HG03196 (cell line): ENCODE measurements at regions not wholly inside any gene's neighbourhood (a gene's known extent, or its start where the extent isn't known, plus 50 kb on each side); places are given as distances from the start of the nearest gene placed in this dataset.

Source experiments
- ATAC-seq: cut with Tn5 transposase; IDR thresholded peaks from one replicate; pipeline ENCODE4 v1.9.1; 2021; ENCODE audit not compliant: unreplicated experiment

DNA sequence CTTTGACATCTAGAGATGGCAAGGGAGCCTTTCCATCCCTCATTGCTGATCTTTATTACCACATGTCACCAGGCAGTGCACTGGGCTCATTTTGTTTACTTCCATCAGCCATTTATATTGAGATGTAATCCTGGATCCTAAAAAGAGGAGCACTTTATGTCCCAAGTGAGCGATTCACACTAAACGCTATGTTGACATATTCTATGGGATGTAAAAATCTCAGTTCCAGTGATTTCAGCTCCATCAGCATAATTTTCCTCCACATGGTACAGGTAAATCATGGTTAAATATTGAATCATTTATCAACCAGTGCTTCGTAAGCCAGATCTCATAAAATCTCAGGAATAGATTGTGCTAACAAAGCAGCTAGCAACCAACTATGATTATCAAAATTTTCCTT is 634.8 kb upstream of the PLXNA2 start:
- ATAC-seq: no peak

DNA sequence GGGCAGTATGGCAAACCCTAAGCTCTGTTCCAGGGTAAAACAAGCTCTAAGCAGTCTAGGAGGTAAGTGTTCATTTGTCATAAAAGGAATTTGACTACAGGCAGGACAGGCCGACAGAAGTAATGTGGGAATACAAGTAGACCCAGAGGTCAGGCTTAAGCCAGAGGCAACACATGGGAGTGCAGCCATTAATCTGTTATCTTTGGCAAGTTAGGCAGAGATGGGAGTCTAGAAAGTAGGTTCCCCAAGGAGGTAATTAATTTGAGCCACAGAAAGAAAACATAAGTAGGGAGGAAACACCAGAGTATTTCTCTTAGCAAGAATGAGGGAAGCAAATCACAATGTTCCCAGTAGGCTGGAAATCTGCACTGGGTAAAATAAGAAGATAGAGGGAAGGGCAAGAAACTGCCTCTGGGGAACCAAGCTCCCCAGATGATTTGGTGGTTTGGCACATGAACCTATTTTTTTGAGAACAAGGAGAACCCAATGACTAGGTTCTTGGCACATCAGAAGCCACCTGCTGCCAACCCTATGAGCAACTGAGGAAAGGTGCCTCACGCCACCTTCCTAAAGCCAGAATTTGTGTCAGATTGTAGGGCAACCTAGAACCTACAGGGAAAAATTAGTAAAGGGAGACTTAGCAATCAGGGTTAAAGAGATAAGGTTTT is 636.4 kb upstream of the PLXNA2 start:
- no peak for ATAC-seq

DNA sequence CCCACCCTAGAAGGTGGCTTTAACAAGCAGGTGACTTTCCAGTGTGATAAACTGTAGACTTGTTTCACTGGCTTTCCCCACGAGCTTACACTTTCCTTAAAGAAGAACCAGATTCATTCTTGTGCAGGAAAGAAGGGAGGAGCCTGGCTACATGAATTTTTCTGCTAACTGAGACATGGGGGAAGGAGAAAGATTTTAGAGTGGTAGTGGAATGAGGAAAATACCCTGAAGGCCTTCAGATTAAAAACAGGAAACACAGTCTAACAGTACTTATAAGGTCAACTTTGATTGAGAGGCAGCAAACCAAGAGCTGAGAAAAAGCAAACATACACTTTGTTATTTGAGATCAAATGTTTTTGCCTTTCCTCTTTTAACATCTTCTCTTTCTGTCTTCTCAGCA is 640.9 kb upstream of the PLXNA2 start:
- ATAC-seq: no peak

DNA sequence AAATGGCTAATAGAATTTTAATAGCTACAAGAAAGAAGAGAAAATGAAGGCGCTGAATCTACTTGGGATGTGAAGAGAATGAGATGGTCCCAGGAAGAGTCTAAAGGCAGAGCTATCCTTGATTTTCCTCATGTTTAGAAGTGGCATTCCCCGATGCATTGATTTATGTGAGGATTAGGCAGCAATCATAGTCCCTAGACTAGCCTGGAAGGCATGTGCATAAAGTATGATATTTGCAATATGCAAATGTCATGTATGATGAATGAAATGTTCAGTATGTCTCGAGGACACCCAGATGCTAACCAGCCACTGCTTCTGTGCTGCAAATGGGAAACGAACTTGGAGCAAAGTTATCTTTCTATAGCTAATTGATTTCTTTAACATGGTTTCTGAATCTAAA is 641.5 kb upstream of the PLXNA2 start:
- no peak for ATAC-seq

DNA sequence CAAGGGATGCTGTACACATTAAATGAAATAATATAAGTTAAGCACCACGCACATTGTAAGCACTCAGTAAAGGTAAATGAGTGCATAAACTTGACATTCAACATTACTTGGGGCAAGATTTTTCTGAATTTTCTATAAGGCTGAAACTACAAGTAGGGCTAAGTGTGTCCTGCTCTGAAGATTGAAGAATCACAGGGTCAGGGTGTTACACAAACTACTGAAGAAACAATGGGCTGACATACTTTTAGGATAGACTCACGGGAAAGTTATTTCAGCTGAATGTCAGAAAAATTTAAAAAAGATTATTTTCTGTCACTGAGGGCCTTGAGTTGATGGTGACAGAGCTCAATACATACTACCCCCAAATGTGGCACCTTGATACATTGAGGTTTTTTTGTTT is 644.2 kb upstream of the PLXNA2 start:
- ATAC-seq: no peak

DNA sequence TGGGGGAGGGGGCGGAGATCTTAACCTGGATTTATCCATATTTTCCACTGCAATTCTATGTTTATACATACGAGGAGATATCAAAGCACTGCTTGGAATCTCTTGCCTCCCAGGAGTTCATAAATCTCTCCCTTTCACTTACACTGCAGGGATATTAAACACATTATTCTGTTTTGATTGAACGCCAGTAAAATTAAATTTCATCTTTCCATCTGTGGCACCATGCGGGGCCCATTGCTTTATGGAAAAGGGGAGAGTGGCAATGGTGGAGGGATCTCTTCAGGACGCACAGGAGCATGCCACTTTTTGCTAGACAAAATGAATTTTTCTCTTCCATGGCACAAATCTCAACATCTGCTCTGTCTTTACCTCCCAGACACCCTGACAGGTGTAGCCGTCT is 648.0 kb upstream of the PLXNA2 start:
- ATAC-seq: no peak

DNA sequence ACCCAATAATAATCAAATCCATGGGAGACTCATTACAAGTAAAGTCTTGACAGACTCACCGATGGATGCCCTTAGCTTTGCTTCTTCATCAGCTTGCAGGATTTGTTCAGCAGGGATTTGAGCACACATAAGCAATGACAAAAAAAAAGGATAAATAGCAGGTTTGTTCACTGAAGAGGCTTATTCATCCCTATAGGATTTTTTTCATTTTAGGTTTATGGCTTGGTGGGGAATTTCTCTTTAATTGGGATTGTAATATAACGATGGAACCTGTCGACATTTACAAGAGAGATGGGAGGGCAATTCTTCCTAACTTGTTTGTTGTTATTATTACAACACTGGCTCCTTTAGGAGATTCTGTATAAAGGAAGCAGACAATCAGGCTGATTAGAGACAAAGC is 649.1 kb upstream of the PLXNA2 start:
- ATAC-seq: no peak

DNA sequence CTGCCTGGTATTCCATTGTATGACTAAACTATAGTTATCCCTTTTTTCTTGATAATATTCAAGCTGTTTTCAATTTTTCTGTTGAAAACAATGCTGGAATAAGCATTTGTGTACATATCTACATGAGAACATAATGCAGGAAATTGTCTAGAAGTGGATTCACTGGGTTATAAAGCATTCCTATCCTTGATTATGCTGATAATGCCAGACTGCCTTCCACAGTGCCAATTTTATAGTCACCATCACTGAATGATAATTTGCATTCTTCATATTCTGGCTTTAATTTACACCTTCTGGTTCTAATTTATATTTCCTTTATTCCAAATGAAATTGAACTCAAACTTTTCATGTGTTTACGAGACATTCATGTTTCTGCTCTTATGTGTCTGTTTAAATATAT is 651.0 kb upstream of the PLXNA2 start:
- no peak for ATAC-seq

DNA sequence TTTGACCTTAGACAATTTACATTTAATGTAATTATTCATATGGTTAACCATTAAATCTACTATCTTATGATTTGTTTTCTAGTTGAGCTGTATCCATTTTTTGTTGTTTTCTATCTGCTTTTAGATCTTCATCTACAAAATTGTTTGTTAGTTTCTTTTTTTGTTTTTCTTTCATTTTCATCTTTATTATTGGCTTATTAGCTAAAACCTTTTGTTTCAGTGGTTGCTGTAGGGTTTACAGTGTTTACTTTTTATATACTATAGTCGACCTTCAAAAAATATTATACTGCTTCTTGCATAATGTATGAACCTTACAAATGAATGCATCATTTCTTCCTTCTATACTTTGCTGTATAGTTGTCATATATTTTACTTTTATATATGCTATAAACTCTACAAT is 651.6 kb upstream of the PLXNA2 start:
- no peak for ATAC-seq

DNA sequence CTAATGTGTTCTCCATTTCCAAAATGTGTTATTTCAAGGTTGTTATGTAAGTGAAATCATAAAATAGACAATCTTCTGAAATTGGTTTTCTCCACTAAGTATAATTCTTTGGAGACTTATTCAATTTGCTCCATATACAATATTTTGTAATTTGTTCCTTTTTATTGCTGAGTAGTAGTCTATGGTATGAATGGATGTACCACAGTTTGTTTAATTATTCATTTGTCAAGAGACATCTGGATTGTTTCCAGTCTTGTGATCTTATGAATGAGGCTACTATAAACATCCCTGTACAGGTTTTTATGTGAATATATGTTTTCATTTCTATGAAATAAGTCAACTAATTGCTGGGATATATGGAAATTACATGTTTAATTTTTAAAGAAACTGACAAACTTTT is 652.6 kb upstream of the PLXNA2 start:
- ATAC-seq: no peak

DNA sequence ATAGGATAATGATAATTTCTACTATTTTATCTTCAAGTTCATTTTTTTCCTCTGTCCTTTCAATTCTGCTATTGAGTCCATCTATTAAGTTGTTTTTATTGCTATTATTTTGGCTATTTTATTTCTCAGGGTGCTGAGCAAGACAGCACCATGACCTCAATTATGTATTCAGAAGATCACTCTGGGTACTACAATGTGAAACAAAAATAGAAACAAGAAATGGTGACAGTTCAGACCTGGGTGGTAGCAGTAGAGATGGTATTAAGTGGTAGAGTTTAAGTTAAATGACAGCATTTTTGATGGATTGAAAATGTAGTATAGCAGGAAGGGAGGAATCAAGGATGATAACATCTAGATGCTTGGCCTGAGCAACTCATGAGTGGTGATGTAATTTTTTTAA is 655.3 kb upstream of the PLXNA2 start:
- no peak for ATAC-seq

DNA sequence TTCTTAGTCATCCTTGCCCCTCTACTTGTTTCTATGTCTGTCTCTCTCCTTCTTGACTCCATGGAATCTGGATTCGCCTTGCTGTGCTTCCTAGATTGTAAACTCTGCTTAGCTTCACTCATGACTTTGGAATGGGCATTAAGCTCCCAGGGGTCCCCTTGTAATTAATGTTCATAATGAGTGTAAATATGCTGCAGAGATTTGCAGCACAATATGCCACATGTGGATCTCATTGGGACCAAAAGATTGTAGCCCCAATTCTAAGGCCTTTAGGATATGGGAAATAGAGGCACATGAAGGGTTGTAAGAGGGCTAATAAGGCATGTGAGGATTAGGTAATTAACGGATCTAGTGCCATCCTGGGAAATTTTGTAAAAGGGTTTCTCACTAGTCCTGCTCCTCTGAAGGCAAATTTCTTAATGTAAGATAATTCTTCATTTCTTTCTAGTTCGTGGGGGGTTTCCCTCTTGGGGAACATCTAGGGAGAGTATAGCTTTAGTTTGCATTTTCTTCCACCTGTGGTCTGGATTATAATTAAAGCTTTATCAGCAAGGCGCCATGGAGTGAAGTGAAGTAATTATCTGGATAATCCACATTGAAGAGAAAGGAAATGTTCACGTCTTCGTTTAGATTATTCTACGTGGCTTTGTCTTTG is 659.2 kb upstream of the PLXNA2 start:
- ATAC-seq: no peak

DNA sequence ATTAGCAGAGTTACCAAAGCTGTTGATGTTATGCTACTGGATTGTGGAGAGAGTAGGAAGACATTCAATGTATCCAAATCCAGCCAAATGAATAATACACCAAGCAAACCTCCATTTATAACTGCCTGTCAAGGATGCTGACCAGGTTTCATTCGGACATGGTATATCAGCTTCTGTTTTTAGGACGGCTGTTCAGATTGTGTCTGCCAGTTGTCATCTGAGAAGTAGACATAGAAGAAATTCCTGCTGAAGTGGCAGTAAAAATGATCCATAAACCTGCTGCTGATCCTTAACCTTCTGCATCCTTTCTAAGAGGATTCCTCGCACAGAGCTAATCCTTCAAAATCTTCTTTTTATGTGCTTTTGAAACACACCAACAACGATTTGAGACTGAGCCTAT is 663.6 kb upstream of the PLXNA2 start:
- no peak for ATAC-seq

DNA sequence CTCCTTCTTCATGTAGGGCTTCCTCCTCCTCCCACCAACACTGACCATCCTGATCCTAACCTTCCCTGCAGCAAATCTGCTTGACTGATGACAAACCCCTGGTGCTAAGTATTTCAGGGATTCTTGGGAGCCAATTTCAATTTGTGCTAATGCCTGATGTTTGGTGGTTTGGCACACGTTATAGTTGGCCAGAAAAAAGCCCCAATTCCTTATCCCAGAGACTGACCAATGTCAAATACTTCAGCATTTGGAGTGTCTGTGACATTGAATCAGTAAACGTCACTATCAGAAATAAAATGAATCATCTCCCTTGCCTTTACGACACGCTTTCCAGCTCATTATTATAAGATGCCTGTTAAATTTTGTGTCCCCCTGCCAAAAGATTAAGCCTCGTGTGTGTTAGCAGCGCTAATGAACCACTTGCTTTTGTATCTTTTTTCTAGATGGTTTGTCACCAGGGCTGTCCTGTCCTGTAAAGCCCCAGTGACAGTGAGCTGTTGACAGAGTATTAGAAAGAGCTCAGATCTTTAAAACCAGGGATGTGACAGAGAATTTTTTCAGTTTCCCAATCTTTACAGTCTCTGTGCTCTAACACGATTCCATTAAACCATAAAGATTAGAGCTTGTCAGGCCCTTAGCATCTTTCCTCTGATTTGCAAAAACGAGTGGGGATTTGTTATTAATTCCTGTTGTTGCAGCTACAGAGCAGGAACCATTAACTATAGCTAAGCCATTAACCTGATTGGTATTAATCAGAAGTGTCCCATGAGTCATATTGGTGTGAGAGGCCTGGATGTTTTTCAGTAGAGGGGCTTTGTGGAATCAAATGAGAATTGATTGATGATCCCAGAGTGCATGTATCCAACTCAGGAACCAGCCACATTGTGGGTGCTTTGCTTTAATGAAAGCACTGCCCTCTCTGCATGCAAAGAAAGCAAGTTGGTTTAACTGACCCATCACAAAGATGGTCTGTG is 665.1 kb upstream of the PLXNA2 start:
- no peak for ATAC-seq

DNA sequence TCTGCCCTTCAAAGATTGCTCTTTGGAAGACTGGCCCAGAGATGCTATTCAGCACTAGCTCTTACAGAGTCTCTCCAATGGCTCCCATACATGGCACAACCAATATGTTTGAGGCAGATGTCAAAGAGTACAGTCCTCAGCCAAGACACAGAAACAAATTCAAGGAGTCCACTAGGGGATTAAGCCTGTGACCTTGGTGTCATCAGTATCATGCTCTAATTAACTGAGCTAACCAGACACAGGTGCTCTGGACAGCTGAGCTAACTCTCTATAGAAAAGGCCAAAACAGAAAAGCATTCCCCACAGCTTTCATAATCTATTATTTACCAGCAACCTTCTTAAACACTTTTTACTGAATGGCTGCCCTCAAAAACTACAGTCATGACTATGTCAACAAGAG is 666.0 kb upstream of the PLXNA2 start:
- ATAC-seq: no peak

DNA sequence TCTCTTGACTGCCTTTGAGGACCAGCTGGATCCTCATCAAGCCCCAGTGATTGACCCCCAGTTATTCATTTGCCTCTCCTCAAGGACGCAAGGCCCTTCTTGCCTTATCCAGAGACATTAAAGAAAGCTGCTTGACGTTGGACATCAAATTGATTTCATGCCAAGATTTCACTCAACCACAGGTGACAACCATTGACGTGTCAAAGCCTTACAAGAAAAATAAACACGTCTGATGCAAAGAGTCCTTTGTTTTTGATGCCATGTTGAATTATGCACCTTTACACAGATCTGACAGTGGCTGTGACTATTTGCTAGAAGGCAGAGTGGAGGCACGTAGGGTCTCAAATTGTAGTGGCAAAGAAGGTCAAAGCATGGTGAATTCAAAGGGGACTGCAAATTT is 666.2 kb upstream of the CAMK1G start:
- ATAC-seq: no peak

DNA sequence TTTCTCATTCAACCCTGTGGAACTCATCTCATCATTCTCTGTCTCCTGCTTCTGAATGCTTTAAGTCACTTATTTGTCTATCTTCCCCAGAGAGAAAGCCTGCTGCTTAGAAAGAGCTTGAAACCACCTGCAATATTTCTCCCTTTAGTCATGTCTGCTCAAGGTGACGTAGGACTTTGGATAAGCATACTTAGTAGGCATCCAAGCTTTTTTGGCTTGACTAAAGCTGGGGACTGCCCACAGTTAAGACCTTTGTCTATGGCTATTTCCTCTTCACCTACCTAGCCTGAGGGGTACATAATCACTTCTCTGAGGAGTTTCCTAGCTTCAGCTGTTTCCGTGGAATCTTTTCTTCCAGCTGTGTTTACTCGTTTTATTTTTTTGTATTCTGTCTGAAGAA is 665.8 kb upstream of the CAMK1G start:
- ATAC-seq: no peak

DNA sequence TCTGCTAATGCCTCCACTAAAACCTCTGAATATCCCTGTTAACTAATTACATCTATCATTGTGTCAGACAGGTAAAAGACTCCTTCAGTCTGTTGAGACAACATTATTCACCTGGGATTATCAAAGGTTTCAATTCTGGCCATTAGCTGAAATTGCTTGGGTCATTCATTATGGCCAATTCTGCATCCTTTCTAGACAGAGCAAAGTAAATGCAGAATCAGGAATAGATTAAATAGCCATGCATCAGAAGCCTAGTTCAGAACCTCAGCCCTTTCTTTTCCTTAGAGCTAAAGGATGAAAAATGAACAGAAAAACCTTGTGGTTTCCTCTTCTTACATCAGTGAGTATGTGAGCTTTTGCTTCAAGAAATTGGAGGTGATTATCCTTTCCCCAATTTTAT is 665.4 kb upstream of the CAMK1G start:
- ATAC-seq: no peak

DNA sequence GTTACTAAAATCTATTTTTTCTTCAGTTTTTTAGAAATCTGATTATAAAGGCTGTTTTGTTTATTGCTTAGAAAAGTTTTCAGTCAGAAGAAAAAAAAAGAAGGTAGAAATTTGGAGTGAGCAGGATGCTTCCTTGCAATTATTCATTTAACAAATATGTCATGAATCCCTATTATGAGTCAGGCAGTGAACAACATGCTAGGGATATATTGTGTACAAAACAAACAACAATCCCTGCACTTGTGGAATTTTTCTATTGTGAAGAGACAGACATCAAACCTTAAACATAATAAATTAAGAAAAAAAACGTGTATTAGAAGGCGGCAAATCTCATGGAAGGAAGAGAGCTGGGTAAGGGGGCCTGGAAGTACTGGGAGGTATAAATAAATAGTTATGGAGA is 664.1 kb upstream of the CAMK1G start:
- ATAC-seq: no peak

DNA sequence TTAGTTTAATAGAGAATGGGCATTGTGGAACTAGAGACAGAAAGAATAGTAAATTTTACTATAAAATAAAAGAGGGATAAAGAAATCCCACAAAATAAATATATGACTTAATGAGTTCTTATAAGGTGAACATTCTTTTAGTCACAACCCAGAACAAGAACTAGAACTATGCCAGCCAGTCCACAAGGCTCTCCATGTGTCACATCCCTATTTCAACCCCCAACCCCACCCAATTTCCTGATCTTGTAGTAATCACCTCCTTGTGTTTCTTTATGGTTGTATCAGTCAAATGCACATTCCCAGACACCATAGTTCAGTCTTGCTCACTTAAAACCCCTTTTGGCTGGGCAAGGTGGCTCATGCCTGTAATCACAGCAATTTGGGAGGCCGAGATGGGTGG is 662.3 kb upstream of the CAMK1G start:
- no peak for ATAC-seq

DNA sequence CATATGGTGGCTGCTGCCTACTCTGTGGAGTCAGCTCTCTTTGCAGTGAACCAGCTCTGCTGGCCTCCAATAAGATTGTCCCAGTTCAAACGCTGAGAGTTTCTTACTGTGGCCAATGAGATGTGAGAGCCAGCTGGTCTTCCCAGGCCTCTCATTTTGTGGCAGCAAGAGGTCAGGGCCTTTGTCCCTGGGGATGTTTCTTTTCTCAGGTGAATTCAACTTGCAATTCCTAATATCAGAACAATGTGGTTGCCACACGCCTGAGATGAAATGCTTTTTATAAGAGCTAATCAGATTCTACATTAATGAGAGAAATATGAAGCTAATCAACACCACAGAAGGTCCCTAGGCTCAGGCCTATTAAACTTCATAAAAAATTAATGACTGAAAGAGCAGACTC is 660.1 kb upstream of the CAMK1G start:
- ATAC-seq: no peak
